Fibroblast of mammary gland (primary cell): ENCODE measurements at regions not wholly inside any gene's neighbourhood (a gene's known extent, or its start where the extent isn't known, plus 50 kb on each side); places are given as distances from the start of the nearest gene placed in this dataset.

ENCODE experiments used
- DNase-seq: peaks from one replicate; pipeline ENCODE4 v3.0.0-alpha.2; 2010; ENCODE audit warnings: low read depth
- H3K4me3 ChIP-seq: 2 replicates; pipeline ENCODE4 v1.5.1; 2011; ENCODE audit warnings: low read depth, mild to moderate bottlenecking, low read length, moderate library complexity; ENCODE audit not compliant: control insufficient read depth
- TF ChIP-seq, protein P1 (sequence below): conservative IDR thresholded peaks from 2 replicates; pipeline ENCODE4 v1.5.1; 2011; ENCODE audit warnings: low read depth, low read length, inconsistent platforms; ENCODE audit not compliant: control insufficient read depth, insufficient read depth

- DNase-seq, result no peak
- no peak overlapping the region for H3K4me3 ChIP-seq
- TF ChIP-seq, protein P1, sequence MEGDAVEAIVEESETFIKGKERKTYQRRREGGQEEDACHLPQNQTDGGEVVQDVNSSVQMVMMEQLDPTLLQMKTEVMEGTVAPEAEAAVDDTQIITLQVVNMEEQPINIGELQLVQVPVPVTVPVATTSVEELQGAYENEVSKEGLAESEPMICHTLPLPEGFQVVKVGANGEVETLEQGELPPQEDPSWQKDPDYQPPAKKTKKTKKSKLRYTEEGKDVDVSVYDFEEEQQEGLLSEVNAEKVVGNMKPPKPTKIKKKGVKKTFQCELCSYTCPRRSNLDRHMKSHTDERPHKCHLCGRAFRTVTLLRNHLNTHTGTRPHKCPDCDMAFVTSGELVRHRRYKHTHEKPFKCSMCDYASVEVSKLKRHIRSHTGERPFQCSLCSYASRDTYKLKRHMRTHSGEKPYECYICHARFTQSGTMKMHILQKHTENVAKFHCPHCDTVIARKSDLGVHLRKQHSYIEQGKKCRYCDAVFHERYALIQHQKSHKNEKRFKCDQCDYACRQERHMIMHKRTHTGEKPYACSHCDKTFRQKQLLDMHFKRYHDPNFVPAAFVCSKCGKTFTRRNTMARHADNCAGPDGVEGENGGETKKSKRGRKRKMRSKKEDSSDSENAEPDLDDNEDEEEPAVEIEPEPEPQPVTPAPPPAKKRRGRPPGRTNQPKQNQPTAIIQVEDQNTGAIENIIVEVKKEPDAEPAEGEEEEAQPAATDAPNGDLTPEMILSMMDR, result no peak
Observed at GRCh38 chr18:77705301-77705700, 455.7 kb downstream of the GALR1 start.

DNA sequence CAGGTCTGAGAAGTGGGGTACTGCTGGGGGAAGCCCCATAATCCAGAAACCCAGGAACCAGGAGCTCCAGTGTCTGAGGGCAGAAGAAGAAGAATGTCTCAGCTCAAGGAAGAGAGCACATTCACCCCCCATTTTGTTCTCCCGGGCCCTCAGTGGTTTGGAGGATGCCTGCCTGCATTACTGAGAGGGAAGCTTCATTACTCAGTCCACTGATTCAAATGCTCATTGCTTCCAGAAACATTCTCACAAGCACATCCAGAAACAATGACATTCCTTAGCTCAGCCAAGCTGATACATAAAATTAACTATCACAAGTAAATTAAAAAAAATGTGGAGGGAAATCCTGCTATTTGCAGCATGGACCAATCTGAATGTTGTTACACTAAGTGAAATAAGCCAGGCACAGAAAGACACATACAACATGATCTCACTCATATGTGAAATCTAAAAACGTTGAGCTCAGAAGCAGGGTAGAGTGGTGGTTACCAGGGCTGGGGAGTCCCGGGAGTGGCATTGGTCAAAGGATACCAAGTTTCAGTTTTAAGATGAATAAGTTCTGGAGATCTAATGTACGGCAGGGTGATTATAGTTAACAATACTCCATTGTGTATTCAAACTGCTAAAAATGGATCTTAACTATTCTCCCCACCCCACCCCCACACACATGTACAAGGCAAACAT, 459.3 kb downstream of the GALR1 start:
- no peak overlapping the region for H3K4me3 ChIP-seq
- TF ChIP-seq, protein P1, result no peak
- DNase-seq, result no peak

- no peak overlapping the region for H3K4me3 ChIP-seq
- DNase-seq, result no peak
- TF ChIP-seq, protein P1, result no peak
Observed at GRCh38 chr18:77711096-77711495, 461.4 kb downstream of the GALR1 start.

- no peak overlapping the region for H3K4me3 ChIP-seq
- TF ChIP-seq, protein P1, result no peak
- DNase-seq, result no peak
Observed at GRCh38 chr18:77714716-77715115, 465.1 kb downstream of the GALR1 start.

DNA sequence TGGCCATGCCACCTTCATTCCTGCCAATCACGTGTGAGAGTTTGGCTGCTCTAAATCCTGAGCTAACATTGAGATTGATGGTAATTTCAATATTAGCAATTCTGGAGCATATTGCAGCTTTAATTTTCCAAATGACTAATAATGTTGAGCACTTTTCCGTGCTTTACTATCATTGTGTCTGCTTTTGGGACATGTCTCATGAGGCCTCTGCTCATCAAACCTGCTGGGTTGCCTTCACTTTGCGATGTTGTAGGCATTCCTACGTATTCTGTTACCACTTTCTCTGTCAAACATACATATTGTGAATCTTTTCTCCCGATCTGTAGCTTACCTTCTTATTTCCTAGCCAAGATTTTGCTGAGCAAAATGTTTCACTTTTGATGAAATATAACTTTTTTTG, 466.6 kb downstream of the GALR1 start:
- no peak for DNase-seq
- H3K4me3 ChIP-seq, result no peak overlapping the region
- TF ChIP-seq, protein P1, result no peak

DNA sequence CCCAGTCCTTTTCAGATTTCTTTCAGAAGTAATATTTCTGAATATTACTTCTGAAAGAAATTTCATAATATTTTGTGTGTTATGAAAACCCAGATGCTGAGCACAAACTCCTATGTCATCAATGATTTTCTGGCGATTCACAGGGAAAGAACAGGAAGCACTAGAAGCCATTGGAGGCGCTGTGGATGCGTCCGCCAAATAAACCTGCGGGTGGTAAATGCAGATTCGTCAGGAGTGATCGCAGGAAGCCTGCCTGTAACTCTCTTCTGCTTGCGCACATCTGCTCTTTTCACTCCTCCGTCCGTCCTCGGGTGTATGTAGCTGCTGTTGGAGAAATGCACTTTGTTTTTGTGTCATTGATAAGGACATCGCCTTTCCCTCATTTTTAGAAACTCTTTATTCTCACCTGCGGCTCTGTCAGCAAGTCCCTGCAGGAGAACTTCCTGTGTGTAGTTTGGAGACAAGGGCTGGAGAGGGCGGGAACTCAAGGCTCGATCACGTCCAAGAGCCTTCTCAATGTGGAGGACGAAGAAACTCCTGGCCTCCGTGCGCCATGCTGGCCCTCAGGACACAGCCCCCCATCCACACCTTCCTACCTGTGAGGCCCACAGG, 483.8 kb downstream of the GALR1 start:
- no peak for DNase-seq
- TF ChIP-seq, protein P1, result no peak

More for the DNA sequence above, 483.8 kb downstream of the GALR1 start:
- H3K4me3 ChIP-seq, result no peak overlapping the region
